GM12865 (cell line): ENCODE measurements at regions not wholly inside any gene's neighbourhood (a gene's known extent, or its start where the extent isn't known, plus 50 kb on each side); places are given as distances from the start of the nearest gene placed in this dataset.

Experiments
- DNase-seq: peaks from one replicate; pipeline ENCODE4 v3.0.0; 2010; ENCODE audit warnings: low read depth
- H3K4me3 ChIP-seq: 2 replicates; pipeline ENCODE4 v1.5.1; 2011; ENCODE audit warnings: mild to moderate bottlenecking, low read depth, low read length, control low read depth
- TF ChIP-seq, protein P1 (sequence below): IDR thresholded peaks from 2 replicates; pipeline ENCODE4 v1.5.1; 2011; ENCODE audit warnings: low read length, control low read depth, low read depth, inconsistent platforms; ENCODE audit not compliant: insufficient read depth; ENCODE audit errors: missing control alignments

DNA sequence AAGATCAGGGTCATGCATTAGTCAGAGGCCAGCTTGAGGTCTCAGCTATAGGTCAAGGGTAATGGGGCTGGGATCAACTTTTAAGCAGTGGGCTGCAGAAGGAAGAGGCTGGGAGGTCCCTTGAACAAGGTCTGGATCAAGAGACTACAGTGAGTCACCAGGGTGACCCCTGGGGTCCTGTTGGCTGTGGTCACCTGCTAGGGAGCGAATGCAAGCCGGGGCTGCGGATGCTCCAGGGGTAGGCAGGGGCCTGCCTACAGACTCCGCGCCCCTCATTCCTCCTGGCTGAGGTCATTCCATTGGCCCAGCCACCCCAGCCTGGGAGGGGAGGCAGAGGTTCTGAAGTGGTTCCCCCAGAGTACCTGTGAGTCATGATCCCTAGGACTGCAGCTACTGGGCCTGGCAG, 110.4 kb downstream of the CYP26B1 start:
- TF ChIP-seq, protein P1, sequence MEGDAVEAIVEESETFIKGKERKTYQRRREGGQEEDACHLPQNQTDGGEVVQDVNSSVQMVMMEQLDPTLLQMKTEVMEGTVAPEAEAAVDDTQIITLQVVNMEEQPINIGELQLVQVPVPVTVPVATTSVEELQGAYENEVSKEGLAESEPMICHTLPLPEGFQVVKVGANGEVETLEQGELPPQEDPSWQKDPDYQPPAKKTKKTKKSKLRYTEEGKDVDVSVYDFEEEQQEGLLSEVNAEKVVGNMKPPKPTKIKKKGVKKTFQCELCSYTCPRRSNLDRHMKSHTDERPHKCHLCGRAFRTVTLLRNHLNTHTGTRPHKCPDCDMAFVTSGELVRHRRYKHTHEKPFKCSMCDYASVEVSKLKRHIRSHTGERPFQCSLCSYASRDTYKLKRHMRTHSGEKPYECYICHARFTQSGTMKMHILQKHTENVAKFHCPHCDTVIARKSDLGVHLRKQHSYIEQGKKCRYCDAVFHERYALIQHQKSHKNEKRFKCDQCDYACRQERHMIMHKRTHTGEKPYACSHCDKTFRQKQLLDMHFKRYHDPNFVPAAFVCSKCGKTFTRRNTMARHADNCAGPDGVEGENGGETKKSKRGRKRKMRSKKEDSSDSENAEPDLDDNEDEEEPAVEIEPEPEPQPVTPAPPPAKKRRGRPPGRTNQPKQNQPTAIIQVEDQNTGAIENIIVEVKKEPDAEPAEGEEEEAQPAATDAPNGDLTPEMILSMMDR, result no peak
- no peak for DNase-seq
- H3K4me3 ChIP-seq, result no peak overlapping the region

- TF ChIP-seq, protein P1, result no peak
- DNase-seq, result no peak
- H3K4me3 ChIP-seq, result no peak overlapping the region
Measured at GRCh38 chr2:72036595-72036994, 111.1 kb downstream of the CYP26B1 start.

- H3K4me3 ChIP-seq, result no peak overlapping the region
- TF ChIP-seq, protein P1, result no peak
- DNase-seq, result no peak
Measured at GRCh38 chr2:72036173-72036545, 111.5 kb downstream of the CYP26B1 start.

- no peak overlapping the region for H3K4me3 ChIP-seq
- TF ChIP-seq, protein P1, result no peak
- DNase-seq, result no peak
Measured at GRCh38 chr2:72035518-72036172, 112.0 kb downstream of the CYP26B1 start.

DNA sequence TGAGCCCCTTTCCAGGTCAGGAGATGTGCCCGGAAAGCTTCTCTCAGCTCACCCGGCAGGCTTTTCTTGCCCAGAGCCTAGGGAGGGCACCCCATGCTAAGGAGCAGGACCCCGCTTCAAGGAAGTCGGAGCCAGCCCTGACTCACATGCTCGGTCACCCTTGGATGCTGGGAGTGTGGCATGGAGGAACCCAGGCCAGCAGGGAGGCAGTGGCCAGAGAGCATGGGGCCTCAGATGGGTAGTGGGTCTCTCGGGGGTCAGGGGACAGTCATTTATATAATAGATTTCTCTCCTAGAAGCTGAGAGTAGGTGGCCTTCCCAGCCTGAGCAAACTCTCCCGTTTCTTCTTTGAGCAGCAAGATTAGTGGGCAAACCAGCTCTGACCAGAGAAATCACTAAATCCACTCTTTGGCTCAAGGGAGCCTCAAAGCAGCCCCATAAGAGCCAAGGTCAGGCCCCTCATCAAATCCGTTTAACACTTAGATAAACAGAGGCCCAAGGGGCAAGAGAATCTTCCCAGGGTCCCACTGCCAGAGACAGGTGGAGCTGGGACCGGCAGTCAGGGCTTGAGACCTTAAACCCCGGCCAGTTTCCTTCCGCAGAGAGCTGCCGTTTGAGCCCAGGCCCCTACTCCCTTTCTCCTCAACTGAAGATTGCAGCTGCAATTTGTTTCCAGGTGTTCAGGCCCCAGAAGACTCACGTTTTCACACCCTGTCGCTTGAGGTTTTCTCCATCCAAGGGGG, 113.1 kb downstream of the CYP26B1 start:
- TF ChIP-seq, protein P1, result no peak
- DNase-seq, result no peak
- no peak overlapping the region for H3K4me3 ChIP-seq

- TF ChIP-seq, protein P1, result no peak
- no peak for DNase-seq
- H3K4me3 ChIP-seq, result no peak overlapping the region
Measured at GRCh38 chr2:72033636-72034035, 114.0 kb downstream of the CYP26B1 start.
